RWPE1 (cell line): ENCODE measurements at regions not wholly inside any gene's neighbourhood (a gene's known extent, or its start where the extent isn't known, plus 50 kb on each side); places are given as distances from the start of the nearest gene placed in this dataset.

Experiments
- CTCF ChIA-PET: fragments of 350-600 bp; sonication (Branson Sonifier 250); formaldehyde crosslinking; extraction: SDS; loops from one replicate; lab custom pipeline; 2021; lab: Yijun Ruan, JAX
- POLR2A ChIA-PET: fragments of 400-600 bp; formaldehyde crosslinking; extraction: SDS; loops from one replicate; lab custom pipeline; 2020; ENCODE audit warnings: antibody characterized with exemption; ENCODE audit not compliant: low non-redundant PET; lab: Yijun Ruan, JAX
- DNase-seq: peaks from one replicate; pipeline ENCODE4 v3.0.0; 2012; ENCODE audit warnings: low spot score
- H3K27ac ChIP-seq: fragments of 450-650 bp; 2 replicates; pipeline ENCODE4 v1.5.1; 2017
- TF ChIP-seq, protein P1 (sequence below): fragments of 450-650 bp; conservative IDR thresholded peaks from 2 replicates; pipeline ENCODE4 v1.5.1; 2017; ENCODE audit warnings: low read depth, mild to moderate bottlenecking

DNA sequence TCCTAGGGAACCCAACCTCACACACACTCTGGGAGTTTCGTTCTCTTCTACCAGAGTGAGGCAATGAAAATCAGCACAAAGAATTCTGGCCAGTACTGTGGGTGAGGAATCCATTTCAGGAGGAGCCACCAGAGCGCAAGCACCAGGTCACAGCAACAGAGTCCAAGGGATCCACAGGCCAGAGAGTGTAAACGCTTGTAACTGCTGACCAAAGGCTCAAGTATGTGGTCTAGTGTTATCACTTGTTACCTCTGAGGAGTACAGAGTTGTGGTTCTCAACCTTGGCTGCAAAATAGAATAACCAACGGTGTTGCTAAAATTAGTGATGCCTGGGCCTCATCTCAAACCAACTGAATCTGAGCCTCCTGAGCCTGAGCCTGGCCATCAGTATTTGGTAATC, 152.5 kb upstream of the ZNF366 start:
- ChIA-PET CTCF (no interaction called here), POLR2A (no interaction called here)
- DNase-seq = no peak
- TF ChIP-seq, protein P1, sequence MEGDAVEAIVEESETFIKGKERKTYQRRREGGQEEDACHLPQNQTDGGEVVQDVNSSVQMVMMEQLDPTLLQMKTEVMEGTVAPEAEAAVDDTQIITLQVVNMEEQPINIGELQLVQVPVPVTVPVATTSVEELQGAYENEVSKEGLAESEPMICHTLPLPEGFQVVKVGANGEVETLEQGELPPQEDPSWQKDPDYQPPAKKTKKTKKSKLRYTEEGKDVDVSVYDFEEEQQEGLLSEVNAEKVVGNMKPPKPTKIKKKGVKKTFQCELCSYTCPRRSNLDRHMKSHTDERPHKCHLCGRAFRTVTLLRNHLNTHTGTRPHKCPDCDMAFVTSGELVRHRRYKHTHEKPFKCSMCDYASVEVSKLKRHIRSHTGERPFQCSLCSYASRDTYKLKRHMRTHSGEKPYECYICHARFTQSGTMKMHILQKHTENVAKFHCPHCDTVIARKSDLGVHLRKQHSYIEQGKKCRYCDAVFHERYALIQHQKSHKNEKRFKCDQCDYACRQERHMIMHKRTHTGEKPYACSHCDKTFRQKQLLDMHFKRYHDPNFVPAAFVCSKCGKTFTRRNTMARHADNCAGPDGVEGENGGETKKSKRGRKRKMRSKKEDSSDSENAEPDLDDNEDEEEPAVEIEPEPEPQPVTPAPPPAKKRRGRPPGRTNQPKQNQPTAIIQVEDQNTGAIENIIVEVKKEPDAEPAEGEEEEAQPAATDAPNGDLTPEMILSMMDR = no peak
- H3K27ac ChIP-seq = no peak overlapping the region

DNA sequence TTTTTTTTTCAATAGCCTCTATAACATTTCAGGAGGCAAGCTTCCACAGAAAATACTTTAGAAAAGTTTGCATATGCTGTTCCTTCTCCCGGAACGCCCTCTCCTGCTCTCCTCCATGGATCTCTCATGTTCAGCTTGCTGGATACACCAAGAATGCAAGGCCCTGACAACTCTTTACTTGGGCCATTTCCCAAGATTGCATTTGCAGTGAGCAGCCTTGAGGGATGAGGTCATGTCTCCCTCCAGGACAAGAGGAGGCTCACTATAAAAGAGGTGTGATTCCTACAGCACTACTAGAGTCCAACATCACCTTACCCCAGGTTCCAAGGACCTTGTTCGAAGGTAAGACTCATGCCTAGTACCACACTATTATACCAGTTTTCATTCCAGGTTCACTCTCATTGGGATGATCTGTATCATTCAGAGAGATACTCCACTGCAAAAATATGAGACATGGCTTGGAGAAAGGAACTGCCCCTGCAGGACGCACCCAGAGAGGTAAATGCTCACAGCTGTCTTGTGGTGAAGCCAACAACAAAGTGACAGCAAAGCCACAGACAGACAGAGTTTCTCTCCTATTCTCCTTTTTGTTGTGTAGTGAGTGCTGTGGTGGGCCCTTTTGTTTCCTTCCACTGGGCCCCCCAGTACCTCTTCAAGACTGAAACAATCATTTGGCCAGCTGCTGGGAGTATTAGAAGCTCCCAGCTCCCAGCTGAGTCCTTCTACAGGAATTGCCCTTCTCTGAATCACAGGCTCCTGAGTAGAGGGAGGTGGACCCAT, 151.7 kb upstream of the ZNF366 start:
- TF ChIP-seq, protein P1 = no peak
- ChIA-PET POLR2A (no interaction called here), CTCF (no interaction called here)
- DNase-seq = no peak
- H3K27ac ChIP-seq = no peak overlapping the region

DNA sequence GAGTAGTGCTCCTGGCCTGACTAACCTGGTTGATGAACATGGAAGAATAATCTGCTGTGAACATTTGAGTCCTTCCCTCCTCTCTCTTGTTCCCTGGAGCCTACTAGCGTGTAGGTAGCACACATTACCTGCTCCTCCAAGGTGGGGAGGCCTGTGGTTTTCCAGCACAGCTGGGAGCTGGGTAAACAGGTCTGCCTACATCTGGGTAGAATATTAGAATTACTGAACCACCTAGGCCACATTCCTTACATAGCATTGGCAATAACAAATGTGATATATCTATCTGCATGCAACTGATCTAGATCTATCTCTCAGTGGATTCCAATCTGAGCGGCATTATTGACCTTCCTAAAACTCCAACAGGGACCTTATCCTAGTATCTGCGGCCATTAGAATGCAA, 151.0 kb upstream of the ZNF366 start:
- ChIA-PET CTCF (interaction anchor here (0.7 kb wide), 1 partner anchor 577 kb away, joined by 4 read pairs; no protein-coding TSS in a partner anchor), POLR2A (no interaction called here)
- no peak for DNase-seq
- TF ChIP-seq, protein P1 = no peak
- H3K27ac ChIP-seq = no peak overlapping the region

DNA sequence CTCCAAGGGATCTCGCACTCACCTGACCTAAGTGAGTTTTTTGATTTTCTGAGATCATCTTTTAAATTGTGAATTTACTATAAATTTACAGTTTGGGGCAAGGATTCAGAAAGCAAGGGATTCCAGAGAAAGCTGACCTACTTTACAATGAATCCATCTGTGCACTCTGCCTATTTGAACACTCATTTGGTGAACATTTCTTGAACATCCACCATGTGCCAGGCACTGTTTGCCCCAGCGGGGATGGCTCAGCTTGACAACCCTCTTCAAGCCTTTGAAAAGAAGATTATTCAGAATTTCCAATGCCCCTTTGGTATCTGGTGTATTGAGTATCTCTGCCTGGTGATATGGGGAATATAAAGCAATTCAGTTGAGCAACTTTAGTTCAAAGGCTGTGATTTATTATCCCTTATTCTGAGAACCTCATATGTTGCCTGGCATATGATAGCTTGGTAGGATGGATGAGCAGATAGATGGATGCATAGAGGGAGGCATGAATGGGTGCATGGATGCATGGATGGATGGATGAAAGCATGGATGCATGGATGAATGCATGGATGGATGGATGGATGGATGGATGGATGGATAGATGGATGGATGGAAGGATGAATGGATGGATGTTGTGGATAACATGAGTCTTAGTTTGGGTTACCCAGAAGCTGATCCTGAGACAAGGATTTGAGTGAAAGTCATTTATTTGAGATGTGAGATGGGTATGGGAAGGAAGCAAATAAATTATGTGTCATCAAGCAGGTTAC, 149.7 kb upstream of the ZNF366 start:
- H3K27ac ChIP-seq = no peak overlapping the region
- CTCF ChIA-PET = interaction anchor here (0.6 kb wide), 2 partner anchors 85 kb away, joined by 3 to 4 read pairs; no protein-coding TSS in a partner anchor
- TF ChIP-seq, protein P1 = no peak
- DNase-seq = no peak
- POLR2A ChIA-PET = no interaction called here

DNA sequence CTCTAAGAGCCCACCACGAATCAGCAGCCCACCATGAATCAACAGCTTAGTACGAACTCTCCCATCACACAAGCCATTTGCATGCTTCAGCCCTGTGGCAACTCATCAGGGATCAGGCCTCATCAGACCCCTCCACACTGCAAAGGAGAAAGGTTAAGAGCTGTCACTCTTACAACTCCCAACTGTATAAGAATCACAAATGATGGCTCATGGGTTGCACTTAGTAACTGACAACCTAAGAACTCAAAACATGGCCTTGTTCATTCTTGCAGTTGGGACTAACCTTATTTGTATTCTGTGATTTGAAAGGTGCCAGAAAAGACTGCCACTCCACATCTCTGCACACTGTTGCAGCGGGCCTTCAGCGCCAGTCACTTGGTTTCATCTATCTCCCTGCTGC, 149.1 kb upstream of the ZNF366 start:
- ChIA-PET POLR2A (no interaction called here), CTCF (interaction anchor here (0.6 to 1.0 kb wide), 2 partner anchors 18 to 84 kb away, joined by 3 to 4 read pairs; no protein-coding TSS in a partner anchor)
- no peak for DNase-seq
- TF ChIP-seq, protein P1 = no peak
- H3K27ac ChIP-seq = no peak overlapping the region

DNA sequence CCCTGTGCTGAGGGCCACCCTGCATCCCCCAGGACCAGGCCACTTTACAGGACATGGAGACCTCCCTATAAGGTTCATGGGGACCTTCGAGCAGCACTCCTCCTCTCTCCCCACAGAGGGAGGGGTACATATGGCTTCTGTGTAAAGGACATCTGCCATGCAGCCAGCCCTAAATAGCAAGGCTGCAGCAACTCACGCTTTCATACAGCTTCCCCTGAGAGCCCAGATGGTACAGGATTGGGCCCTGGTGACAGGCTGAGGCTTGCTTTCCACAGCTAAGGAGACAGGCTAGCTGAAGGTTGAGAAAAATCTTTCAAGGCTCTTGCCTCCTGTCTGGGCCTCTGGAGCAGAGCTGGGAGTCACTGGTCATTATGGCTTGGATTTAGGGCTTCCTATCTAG, 147.0 kb upstream of the ZNF366 start:
- CTCF ChIA-PET = no interaction called here
- no peak for DNase-seq
- POLR2A ChIA-PET = no interaction called here
- no peak overlapping the region for H3K27ac ChIP-seq
- TF ChIP-seq, protein P1 = no peak
